ENCODE measurements at regions not wholly inside any gene's neighbourhood (a gene's known extent, or its start where the extent isn't known, plus 50 kb on each side); places are given as distances from the start of the nearest gene placed in this dataset.

DNA sequence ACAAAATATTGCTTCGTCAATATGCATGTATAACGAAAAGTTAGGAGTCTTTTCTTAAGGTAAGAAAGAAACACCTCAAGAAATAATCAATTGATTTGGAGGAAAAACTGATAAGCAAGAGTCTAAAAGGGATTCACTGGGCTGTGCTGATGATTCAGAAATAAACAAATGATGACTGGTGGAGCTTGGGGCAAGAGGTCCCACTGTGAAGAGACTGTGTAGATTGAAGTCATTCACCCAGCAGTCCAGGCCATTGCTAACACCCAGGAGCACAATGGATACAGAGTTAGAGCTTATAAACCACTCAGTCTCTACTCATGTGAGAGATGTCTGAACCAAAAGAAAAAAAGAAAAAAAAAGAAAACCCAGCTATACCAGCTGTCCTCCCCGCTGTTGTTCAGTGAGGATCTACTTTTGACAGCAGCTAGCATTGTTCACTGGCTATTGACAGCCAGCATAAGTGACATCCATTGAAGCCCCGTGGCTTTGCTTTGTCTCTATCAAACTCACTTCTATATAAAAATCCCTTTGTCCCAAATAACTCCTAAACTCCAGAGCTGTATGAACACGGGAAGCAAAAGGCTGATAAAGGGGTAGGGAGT lies 255.5 kb downstream of the KCTD12 start:
- Histone ChIP-seq H3K4me1 (replicated peaks in 1 of 4; ENCODE audit: control insufficient read depth in 3 of 4, insufficient read depth in 4 of 4, low read length in 3 of 4) (no peaks in the 10 kb centered on the region), H3K27ac (ENCODE audit: low read depth, low read length) (no peak overlapping the region), H4K20me1 (replicated peaks in 1 of 2; ENCODE audit: control insufficient read depth in 1 of 2, insufficient read depth in 2 of 2, low read length in 2 of 2) (no peaks in the 10 kb centered on the region), H3K4ac (replicated peaks; ENCODE audit: insufficient read length, low read depth, low read length) (no peak overlapping the region), H3K23ac (ENCODE audit: insufficient read length) (no peak overlapping the region), H3K18ac (ENCODE audit: extremely low read depth, low read length) (no peak overlapping the region), H2BK15ac (ENCODE audit: low read length) (no peak overlapping the region), H2AFZ (ENCODE audit: low read length) (no peak overlapping the region), H2BK20ac (ENCODE audit: low read length) (no peak overlapping the region), H2AK5ac (ENCODE audit: low read depth, low read length) (no peak overlapping the region), H4K91ac (replicated peaks; ENCODE audit: insufficient read length, low read length) (no peak overlapping the region), H4K5ac (ENCODE audit: insufficient read length, low read depth, low read length) (no peak overlapping the region), H3K4me3 (ENCODE audit: extremely low read depth in 1 of 4, insufficient read depth in 2 of 4, low read depth in 3 of 4, low read length in 4 of 4) (no peak overlapping the region), H3K79me1 (ENCODE audit: low read depth, low read length) (no peaks in the 10 kb centered on the region), H3K27me3 (replicated peaks in 1 of 4; ENCODE audit: control insufficient read depth in 3 of 4, extremely low read depth in 1 of 4, insufficient read depth in 3 of 4, low read length in 3 of 4) (no peaks in the 10 kb centered on the region), H3K36me3 (ENCODE audit: control insufficient read depth in 2 of 4, insufficient read depth in 4 of 4, low read length in 3 of 4) (no peaks in the 10 kb centered on the region), H2BK5ac (ENCODE audit: low read depth, low read length) (no peak overlapping the region), H3K56ac (replicated peaks; ENCODE audit: insufficient read length, low read depth, low read length) (no peak overlapping the region), H2BK120ac (replicated peaks; ENCODE audit: low read depth, low read length) (no peak overlapping the region), H3K14ac (ENCODE audit: insufficient read length) (no peak overlapping the region), H3K9me3 (ENCODE audit: insufficient read depth in 2 of 2, low read depth in 1 of 2, low read length in 1 of 2) (peaks cover 0 to 4% of the 10 kb centered on the region in 2 experiments; a peak in 2 of 4 replicates), H3K79me2 (ENCODE audit: control insufficient read depth in 1 of 2, insufficient read depth in 2 of 2, low read length in 2 of 2) (no peaks in the 10 kb centered on the region), H2BK12ac (ENCODE audit: low read depth, low read length) (no peak overlapping the region), H3K9ac (replicated peaks in 1 of 4; ENCODE audit: extremely low read depth in 1 of 4, low read depth in 3 of 4, low read length in 3 of 4) (no peak overlapping the region), H3K23me2 (ENCODE audit: low read depth, low read length) (no peaks in the 10 kb centered on the region), H4K8ac (ENCODE audit: extremely low read depth, insufficient read depth, low read length) (no peak overlapping the region), H3K4me2 (ENCODE audit: insufficient read depth in 1 of 2, low read depth in 2 of 2, low read length in 2 of 2) (no peak overlapping the region)
- CTCF ChIA-PET (ENCODE audit: partially characterized antibody) = interaction anchor here (0.8 to 1.2 kb wide), 2 partner anchors 157 to 722 kb away, joined by 3 read pairs; no protein-coding TSS in a partner anchor
- POLR2A ChIA-PET (ENCODE audit: partially characterized antibody) = no interaction called here
- DNase-seq (ENCODE audit: low read depth in 1 of 2, low spot score in 2 of 2) (no peak), FAIRE-seq (no peak)
- WGBS, 2 experiments (ENCODE audit: extremely low coverage in 1 of 2, insufficient coverage in 1 of 2, insufficient read length in 1 of 2, insufficient replicate concordance in 2 of 2, low coverage in 1 of 2, low lambda C conversion rate in 2 of 2, missing lambda C conversion rate in 1 of 2) = 78% methylated on average over 5 of the region's 5 CpGs; no CpG with 5 or more reads in 1 of the 2 experiments
- no peak for TF ChIP-seq ASH2L (IDR thresholded peaks at IDR 0.05; ENCODE audit: low read length)
- TF ChIP-seq, protein P1, sequence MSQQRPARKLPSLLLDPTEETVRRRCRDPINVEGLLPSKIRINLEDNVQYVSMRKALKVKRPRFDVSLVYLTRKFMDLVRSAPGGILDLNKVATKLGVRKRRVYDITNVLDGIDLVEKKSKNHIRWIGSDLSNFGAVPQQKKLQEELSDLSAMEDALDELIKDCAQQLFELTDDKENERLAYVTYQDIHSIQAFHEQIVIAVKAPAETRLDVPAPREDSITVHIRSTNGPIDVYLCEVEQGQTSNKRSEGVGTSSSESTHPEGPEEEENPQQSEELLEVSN (IDR thresholded peaks at IDR 0.05) = no peak
- TF ChIP-seq MAFK (IDR thresholded peaks at IDR 0.05; ENCODE audit: low read depth, low read length) = no peak
- no peak for TF ChIP-seq TCF12 (IDR thresholded peaks at IDR 0.05; ENCODE audit: low read depth, low read length)
- no peak for TF ChIP-seq CTCF (IDR thresholded peaks at IDR 0.05; ENCODE audit: control extremely low read depth in 1 of 3, insufficient read depth in 1 of 3, low read depth in 1 of 3, low read length in 3 of 3)
- TF ChIP-seq EP300 (IDR thresholded peaks at IDR 0.05; ENCODE audit: borderline replicate concordance in 1 of 2, low read depth in 2 of 2, low read length in 2 of 2) = no peak

Data from H1 (cell line).